H1 (cell line): ENCODE measurements at regions not wholly inside any gene's neighbourhood (a gene's known extent, or its start where the extent isn't known, plus 50 kb on each side); places are given as distances from the start of the nearest gene placed in this dataset.

Experiments
- CTCF ChIA-PET: fragments of 300-600 bp; sonication (Branson Sonifier 250); formaldehyde crosslinking; loops from one replicate; lab custom pipeline; 2021; ENCODE audit not compliant: partially characterized antibody; lab: Charles Lee
- POLR2A ChIA-PET: fragments of 300-600 bp; sonication (Branson Sonifier 250); formaldehyde crosslinking; loops from one replicate; lab custom pipeline; 2021; ENCODE audit warnings: inconsistent platforms; ENCODE audit not compliant: partially characterized antibody; lab: Charles Lee
- DNase-seq, 2 experiments: peaks; one replicate each; pipeline versions ENCODE4 v3.0.0 to v3.0.0-alpha.2; 2010 to 2022; ENCODE audit warnings: low spot score in 2 of 2, low read depth in 1 of 2, mixed read lengths in 1 of 2
- FAIRE-seq: peaks from 2 replicates; lab custom pipeline; 2011; peaks lifted over from hg19 to GRCh38; lab: Jason Lieb, UNC
- H2AFZ ChIP-seq: 2 replicates; pipeline ENCODE4 v1.8.1; 2012; ENCODE audit warnings: low read length, inconsistent platforms
- H2AK5ac ChIP-seq: 2 replicates; pipeline ENCODE4 v1.6.1; 2013; ENCODE audit warnings: low read depth, low read length
- H2BK120ac ChIP-seq: replicated peaks from 2 replicates; pipeline ENCODE3; 2013; ENCODE audit warnings: low read depth, low read length, inconsistent platforms
- H2BK12ac ChIP-seq: 2 replicates; pipeline ENCODE4 v1.6.1; 2013; ENCODE audit warnings: low read depth, low read length
- H2BK15ac ChIP-seq: 2 replicates; pipeline ENCODE4 v1.6.1; 2013; ENCODE audit warnings: low read length
- H2BK20ac ChIP-seq: 2 replicates; pipeline ENCODE4 v1.6.1; 2013; ENCODE audit warnings: low read length
- H2BK5ac ChIP-seq: 2 replicates; pipeline ENCODE4 v1.6.1; 2013; ENCODE audit warnings: low read depth, low read length
- H3K14ac ChIP-seq: 2 replicates; pipeline ENCODE4 v1.6.1; 2013; ENCODE audit warnings: inconsistent platforms; ENCODE audit not compliant: insufficient read length
- H3K18ac ChIP-seq: 2 replicates; pipeline ENCODE4 v1.6.1; 2013; ENCODE audit warnings: low read length; ENCODE audit errors: extremely low read depth
- H3K23ac ChIP-seq: 2 replicates; pipeline ENCODE4 v1.6.1; 2013; ENCODE audit warnings: inconsistent platforms; ENCODE audit not compliant: insufficient read length
- H3K23me2 ChIP-seq: 2 replicates; pipeline ENCODE4 v1.6.1; 2013; ENCODE audit warnings: low read depth, low read length
- H3K27ac ChIP-seq: 2 replicates; pipeline ENCODE4 v1.6.1; 2011; ENCODE audit warnings: low read depth, low read length, inconsistent platforms
- H3K27me3 ChIP-seq, 4 experiments: replicated peaks in 1 of 4; 1 replicate in 1 of 4; 2 replicates in 3 of 4; pipeline versions ENCODE4 v1.6.1 to v1.8.1; 2011 to 2013; ENCODE audit warnings: low read length in 3 of 4, mild to moderate bottlenecking in 3 of 4, inconsistent platforms in 2 of 4, mixed read lengths in 2 of 4, moderate library complexity in 1 of 4; ENCODE audit not compliant: control insufficient read depth in 3 of 4, insufficient read depth in 3 of 4; ENCODE audit errors: extremely low read depth in 1 of 4
- H3K36me3 ChIP-seq, 4 experiments: 2 replicates each; pipeline versions ENCODE4 v1.6.1 to v1.8.1; 2011 to 2013; ENCODE audit warnings: mild to moderate bottlenecking in 4 of 4, low read length in 3 of 4, moderate library complexity in 2 of 4, control low read depth in 1 of 4, inconsistent platforms in 1 of 4; ENCODE audit not compliant: insufficient read depth in 4 of 4, control insufficient read depth in 2 of 4
- H3K4ac ChIP-seq: replicated peaks from 2 replicates; pipeline ENCODE3; 2013; ENCODE audit warnings: low read length, low read depth, mixed read lengths, inconsistent platforms; ENCODE audit not compliant: insufficient read length
- H3K4me1 ChIP-seq, 4 experiments: replicated peaks in 1 of 4; 1 replicate in 1 of 4; 2 replicates in 3 of 4; pipeline versions ENCODE4 v1.6.1 to v1.8.1; 2011 to 2013; ENCODE audit warnings: low read length in 3 of 4, inconsistent platforms in 2 of 4, mixed read lengths in 1 of 4; ENCODE audit not compliant: insufficient read depth in 4 of 4, control insufficient read depth in 3 of 4
- H3K4me2 ChIP-seq, 2 experiments: 2 replicates each; pipeline versions ENCODE4 v1.6.1 to v1.8.1; 2011 to 2013; ENCODE audit warnings: low read depth in 2 of 2, low read length in 2 of 2, control low read depth in 1 of 2, inconsistent platforms in 1 of 2, mild to moderate bottlenecking in 1 of 2; ENCODE audit not compliant: insufficient read depth in 1 of 2
- H3K4me3 ChIP-seq, 4 experiments: fragments of 200-600, 300-600 bp in 1 of 4; sonication (generic), shearing (Covaris generic), sonication (Bioruptor Twin) in 1 of 4; 2 replicates each; pipeline versions ENCODE4 v1.5.1 to v1.8.1; 2011 to 2016; ENCODE audit warnings: low read length in 4 of 4, low read depth in 3 of 4, control low read depth in 2 of 4, inconsistent platforms in 2 of 4, mild to moderate bottlenecking in 2 of 4, mixed read lengths in 1 of 4, moderate library complexity in 1 of 4; ENCODE audit not compliant: insufficient read depth in 2 of 4; ENCODE audit errors: extremely low read depth in 1 of 4
- H3K56ac ChIP-seq: replicated peaks from 2 replicates; pipeline ENCODE3; 2013; ENCODE audit warnings: low read depth, mild to moderate bottlenecking, mixed read lengths, low read length, inconsistent platforms; ENCODE audit not compliant: insufficient read length
- H3K79me1 ChIP-seq: 2 replicates; pipeline ENCODE4 v1.6.1; 2013; ENCODE audit warnings: low read depth, low read length, control low read depth
- H3K79me2 ChIP-seq, 2 experiments: 2 replicates each; pipeline versions ENCODE4 v1.6.1 to v1.8.1; 2012 to 2013; ENCODE audit warnings: low read length in 2 of 2, mild to moderate bottlenecking in 2 of 2, inconsistent platforms in 1 of 2; ENCODE audit not compliant: insufficient read depth in 2 of 2, control insufficient read depth in 1 of 2
- H3K9ac ChIP-seq, 4 experiments: replicated peaks in 1 of 4; 1 replicate in 1 of 4; 2 replicates in 3 of 4; pipeline versions ENCODE4 v1.6.1 to v1.8.1; 2011 to 2013; ENCODE audit warnings: low read depth in 3 of 4, low read length in 3 of 4, control low read depth in 2 of 4, mild to moderate bottlenecking in 2 of 4, moderate library complexity in 2 of 4, inconsistent platforms in 1 of 4; ENCODE audit errors: extremely low read depth in 1 of 4
- H3K9me3 ChIP-seq, 2 experiments: 2 replicates each; pipeline versions ENCODE4 v1.6.1 to v1.8.1; 2012 to 2013; ENCODE audit warnings: mild to moderate bottlenecking in 2 of 2, moderate library complexity in 2 of 2, control low read depth in 1 of 2, inconsistent platforms in 1 of 2, low read depth in 1 of 2, low read length in 1 of 2, mixed read lengths in 1 of 2; ENCODE audit not compliant: insufficient read depth in 2 of 2
- H4K20me1 ChIP-seq, 2 experiments: replicated peaks in 1 of 2; 2 replicates each; pipeline versions ENCODE3 to v1.8.1; 2011 to 2013; ENCODE audit warnings: inconsistent platforms in 2 of 2, low read length in 2 of 2, mild to moderate bottlenecking in 1 of 2; ENCODE audit not compliant: insufficient read depth in 2 of 2, control insufficient read depth in 1 of 2
- H4K5ac ChIP-seq: 2 replicates; pipeline ENCODE4 v1.6.1; 2013; ENCODE audit warnings: low read length, low read depth, mixed read lengths, inconsistent platforms; ENCODE audit not compliant: insufficient read length
- H4K8ac ChIP-seq: 2 replicates; pipeline ENCODE4 v1.8.0; 2013; ENCODE audit warnings: mild to moderate bottlenecking, moderate library complexity, low read length, inconsistent platforms; ENCODE audit not compliant: insufficient read depth; ENCODE audit errors: extremely low read depth
- H4K91ac ChIP-seq: replicated peaks from 2 replicates; pipeline ENCODE3; 2013; ENCODE audit warnings: low read length, mixed read lengths, inconsistent platforms; ENCODE audit not compliant: insufficient read length
- PHF8 ChIP-seq: fragments of 200-600 bp; sonication (generic); conservative IDR thresholded peaks from 2 replicates; pipeline ENCODE4 v1.7.1; 2012; ENCODE audit warnings: low read depth, mild to moderate bottlenecking, inconsistent platforms, low read length, moderate library complexity
- SIN3A ChIP-seq, 2 experiments: IDR thresholded peaks in 1 of 2; conservative IDR thresholded peaks in 1 of 2; 2 replicates each; pipeline ENCODE4 v1.6.1; 2011 to 2012; ENCODE audit warnings: low read length in 2 of 2, improper control_type of control experiment in 1 of 2, low read depth in 1 of 2, mild to moderate bottlenecking in 1 of 2
- SIX5 ChIP-seq: IDR thresholded peaks from 2 replicates; pipeline ENCODE4 v1.6.1; 2011; ENCODE audit warnings: mild to moderate bottlenecking, low read depth, low read length
- TEAD4 ChIP-seq: IDR thresholded peaks from 2 replicates; pipeline ENCODE4 v1.6.1; 2012; ENCODE audit warnings: low read depth, low read length, inconsistent platforms, mixed read lengths
- WGBS, 2 experiments: shearing (Covaris generic) in 1 of 2; methylation state at CpG; one replicate each; pipeline versions ENCODE4 v1.1.6 to v1.1.7; 2013 to 2015; ENCODE audit warnings: low lambda C conversion rate in 2 of 2, mixed read lengths in 2 of 2, inconsistent platforms in 1 of 2, low coverage in 1 of 2, missing lambda C conversion rate in 1 of 2; ENCODE audit not compliant: insufficient replicate concordance in 2 of 2, insufficient coverage in 1 of 2, insufficient read length in 1 of 2; ENCODE audit errors: extremely low coverage in 1 of 2, missing lambda C conversion rate in 1 of 2; 5-methylcytosine and 5-hydroxymethylcytosine counted together
- TF ChIP-seq, protein P1 (sequence below): IDR thresholded peaks from 2 replicates; pipeline ENCODE4 v1.6.1; 2012; ENCODE audit warnings: low read length, inconsistent platforms
- TF ChIP-seq, protein P2 (sequence below): IDR thresholded peaks from 2 replicates; pipeline ENCODE4 v1.6.1; 2011; ENCODE audit warnings: low read depth, mild to moderate bottlenecking, low read length; ENCODE audit not compliant: insufficient read depth

DNA sequence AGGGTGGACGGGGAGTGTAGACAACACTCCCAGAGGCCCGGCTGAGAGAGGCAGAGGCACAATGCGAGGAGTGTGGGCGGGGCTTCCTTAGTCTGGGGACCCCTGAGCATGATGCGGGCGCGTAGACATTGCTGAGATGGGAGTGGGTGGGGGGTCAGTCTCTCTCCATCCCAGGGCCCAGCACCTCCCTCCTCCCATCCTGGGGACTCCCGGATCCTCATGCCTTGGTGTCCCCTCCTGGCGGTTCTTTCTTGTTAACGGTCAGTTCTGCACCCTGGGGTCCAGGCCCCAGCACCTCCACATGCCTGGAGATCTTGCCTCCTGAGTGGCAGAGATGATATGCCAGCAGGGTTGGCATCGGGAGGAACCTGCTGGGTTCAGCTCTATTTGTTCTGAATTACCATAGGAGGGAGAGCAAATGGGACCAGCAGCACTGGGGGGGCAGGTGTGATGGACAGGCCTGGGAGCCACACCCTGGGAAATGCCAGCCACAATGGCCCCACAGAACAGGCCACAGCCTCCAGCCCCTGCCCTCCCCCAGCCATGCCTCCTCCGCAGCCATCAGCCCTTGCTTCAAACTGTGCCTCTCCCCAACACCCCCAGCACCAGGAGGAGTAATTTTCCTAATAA lies 55.7 kb downstream of the RTL6 start:
- Histone ChIP-seq H2AK5ac (no peak overlapping the region), H3K9ac (no peak overlapping the region), H4K8ac (no peak overlapping the region), H2BK5ac (no peak overlapping the region), H4K20me1 (peaks cover 0 to 2% of the 10 kb centered on the region in 2 experiments), H3K4ac (no peak overlapping the region), H3K9me3 (no peaks in the 10 kb centered on the region), H3K27me3 (no peaks in the 10 kb centered on the region; a peak in 1 of 7 replicates), H3K23me2 (no peaks in the 10 kb centered on the region), H2BK120ac (no peak overlapping the region), H3K4me3 (no peak overlapping the region), H3K79me2 (no peaks in the 10 kb centered on the region), H3K23ac (no peak overlapping the region), H2AFZ (no peak overlapping the region), H3K36me3 (no peaks in the 10 kb centered on the region), H3K79me1 (no peaks in the 10 kb centered on the region), H3K4me1 (no peaks in the 10 kb centered on the region; a peak in 2 of 7 replicates), H3K27ac (no peak overlapping the region), H2BK15ac (no peak overlapping the region), H3K14ac (no peak overlapping the region), H2BK20ac (no peak overlapping the region), H3K56ac (no peak overlapping the region), H4K5ac (no peak overlapping the region), H2BK12ac (no peak overlapping the region), H4K91ac (no peak overlapping the region), H3K4me2 (no peak overlapping the region), H3K18ac (no peak overlapping the region)
- WGBS, 2 experiments = 68% methylated on average over 11 of the region's 12 CpGs; no CpG with 5 or more reads in 1 of the 2 experiments
- TF ChIP-seq, protein P1, sequence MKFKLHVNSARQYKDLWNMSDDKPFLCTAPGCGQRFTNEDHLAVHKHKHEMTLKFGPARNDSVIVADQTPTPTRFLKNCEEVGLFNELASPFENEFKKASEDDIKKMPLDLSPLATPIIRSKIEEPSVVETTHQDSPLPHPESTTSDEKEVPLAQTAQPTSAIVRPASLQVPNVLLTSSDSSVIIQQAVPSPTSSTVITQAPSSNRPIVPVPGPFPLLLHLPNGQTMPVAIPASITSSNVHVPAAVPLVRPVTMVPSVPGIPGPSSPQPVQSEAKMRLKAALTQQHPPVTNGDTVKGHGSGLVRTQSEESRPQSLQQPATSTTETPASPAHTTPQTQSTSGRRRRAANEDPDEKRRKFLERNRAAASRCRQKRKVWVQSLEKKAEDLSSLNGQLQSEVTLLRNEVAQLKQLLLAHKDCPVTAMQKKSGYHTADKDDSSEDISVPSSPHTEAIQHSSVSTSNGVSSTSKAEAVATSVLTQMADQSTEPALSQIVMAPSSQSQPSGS = no peak
- TF ChIP-seq TEAD4 (no peak), SIX5 (no peak), SIN3A (conservative IDR thresholded peaks at IDR 0.05 in 1 of 2, IDR thresholded peaks at IDR 0.05 in 1 of 2; ENCODE audit: low read depth in 1 of 2, low read length in 2 of 2) (no peak), PHF8 (no peak)
- TF ChIP-seq, protein P2, sequence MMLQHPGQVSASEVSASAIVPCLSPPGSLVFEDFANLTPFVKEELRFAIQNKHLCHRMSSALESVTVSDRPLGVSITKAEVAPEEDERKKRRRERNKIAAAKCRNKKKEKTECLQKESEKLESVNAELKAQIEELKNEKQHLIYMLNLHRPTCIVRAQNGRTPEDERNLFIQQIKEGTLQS = no peak
- DNase-seq (no peak), FAIRE-seq (no peak)
- CTCF ChIA-PET = interaction anchor here (1.1 to 1.7 kb wide), 4 partner anchors 12 to 185 kb away, joined by 3 to 5 read pairs (median 3); no protein-coding TSS in a partner anchor
- POLR2A ChIA-PET = interaction anchor here (1.1 kb wide), 1 partner anchor 11 kb away, joined by 3 read pairs; no protein-coding TSS in a partner anchor
